ENCODE measurements at regions not wholly inside any gene's neighbourhood (a gene's known extent, or its start where the extent isn't known, plus 50 kb on each side); places are given as distances from the start of the nearest gene placed in this dataset.

- no peaks in the 10 kb centered on the region for H3K27me3 ChIP-seq
- H3K4me1 ChIP-seq: no peaks in the 10 kb centered on the region
- DNase-seq (ENCODE audit: low spot score in 2 of 2): no peak
- 84 to 88% methylated on average over 2 of the region's 2 CpGs for WGBS, 2 donors
- H3K4me3 ChIP-seq: no peak overlapping the region
- no peaks in the 10 kb centered on the region for H3K9me3 ChIP-seq
- no peak overlapping the region for H3K27ac ChIP-seq
- no peak for TF ChIP-seq CTCF (IDR thresholded peaks at IDR 0.05)
- no peak for TF ChIP-seq POLR2A (IDR thresholded peaks at IDR 0.05)
- no peak for TF ChIP-seq EP300 (IDR thresholded peaks at IDR 0.05)
- no peaks in the 10 kb centered on the region for H3K36me3 ChIP-seq
Observed at GRCh38 chr5:174356536-174356935, 311.0 kb downstream of the NSG2 start.

DNA sequence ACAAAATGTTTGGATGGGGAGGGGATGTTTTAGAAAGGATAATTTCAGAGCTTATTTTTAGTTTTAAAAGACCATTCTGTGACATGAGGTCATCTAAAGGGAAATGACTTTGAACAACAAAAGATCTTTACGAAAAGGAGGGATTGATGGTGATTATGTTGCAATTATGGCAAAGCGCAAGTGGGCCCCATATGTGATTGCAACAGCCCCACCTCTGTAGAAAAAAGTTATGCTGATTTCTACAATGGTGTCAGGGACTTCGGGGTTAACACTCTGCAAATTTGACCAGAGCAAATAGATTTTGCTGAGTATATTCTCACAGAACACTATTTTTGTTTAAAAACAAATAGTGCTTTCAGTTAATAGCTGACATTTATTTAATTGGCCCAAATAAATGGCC lies 312.8 kb downstream of the NSG2 start:
- WGBS, 2 donors: 51 to 62% methylated on average over 3 of the region's 3 CpGs

GRCh38 chr5:174359071-174359470 lies 313.6 kb downstream of the NSG2 start:
- Histone ChIP-seq H3K9me3 (peaks cover 0 to 10% (median 2%) of the 10 kb centered on the region in 4 donors), H3K27ac (no peak overlapping the region), H3K36me3 (no peaks in the 10 kb centered on the region), H3K4me3 (no peak overlapping the region), H3K4me1 (no peaks in the 10 kb centered on the region), H3K27me3 (no peaks in the 10 kb centered on the region)
- 55 to 59% methylated on average over 4 of the region's 4 CpGs for WGBS, 2 donors
- TF ChIP-seq POLR2A (IDR thresholded peaks at IDR 0.05) (no peak), EP300 (IDR thresholded peaks at IDR 0.05) (no peak), CTCF (IDR thresholded peaks at IDR 0.05) (no peak)
- no peak for DNase-seq (ENCODE audit: low spot score in 2 of 2)

More for the DNA sequence above, 312.8 kb downstream of the NSG2 start:
- H3K27ac ChIP-seq: no peak overlapping the region
- H3K4me1 ChIP-seq: no peaks in the 10 kb centered on the region
- no peak for DNase-seq (ENCODE audit: low spot score in 2 of 2)
- no peak overlapping the region for H3K4me3 ChIP-seq
- H3K36me3 ChIP-seq: no peaks in the 10 kb centered on the region
- TF ChIP-seq EP300 (IDR thresholded peaks at IDR 0.05) (no peak), CTCF (IDR thresholded peaks at IDR 0.05) (no peak), POLR2A (IDR thresholded peaks at IDR 0.05) (no peak)
- peaks cover 0 to 10% (median 2%) of the 10 kb centered on the region in 4 donors for H3K9me3 ChIP-seq
- H3K27me3 ChIP-seq: no peaks in the 10 kb centered on the region

DNA sequence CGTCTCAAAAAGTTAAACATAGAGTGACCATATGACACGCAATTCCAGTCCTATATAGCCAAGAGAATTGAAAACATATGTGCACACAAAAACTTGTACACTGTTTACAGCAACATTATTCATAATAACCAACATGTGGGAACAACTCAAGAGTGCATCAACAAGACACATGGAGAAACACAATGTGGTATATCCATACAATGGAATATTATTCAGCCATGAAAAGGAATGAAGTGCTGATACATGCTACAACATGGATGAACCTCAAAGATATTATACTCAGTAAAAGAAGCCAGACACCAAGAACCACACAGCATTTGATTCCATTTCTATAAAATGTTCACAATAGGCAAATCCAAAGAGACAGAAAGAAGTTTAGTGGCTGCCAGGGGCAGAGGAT lies 317.0 kb downstream of the NSG2 start:
- peaks cover 0 to 10% (median 2%) of the 10 kb centered on the region in 4 donors for H3K9me3 ChIP-seq
- no peak for TF ChIP-seq EP300 (IDR thresholded peaks at IDR 0.05)
- no peak for TF ChIP-seq POLR2A (IDR thresholded peaks at IDR 0.05)
- no peak for TF ChIP-seq CTCF (IDR thresholded peaks at IDR 0.05)
- 89 to 91% methylated on average over 2 of the region's 2 CpGs for WGBS, 2 donors
- no peaks in the 10 kb centered on the region for H3K27me3 ChIP-seq
- no peak for DNase-seq (ENCODE audit: low spot score in 2 of 2)
- H3K27ac ChIP-seq: no peak overlapping the region
- no peaks in the 10 kb centered on the region for H3K36me3 ChIP-seq
- H3K4me3 ChIP-seq: no peak overlapping the region
- H3K4me1 ChIP-seq: no peaks in the 10 kb centered on the region

DNA sequence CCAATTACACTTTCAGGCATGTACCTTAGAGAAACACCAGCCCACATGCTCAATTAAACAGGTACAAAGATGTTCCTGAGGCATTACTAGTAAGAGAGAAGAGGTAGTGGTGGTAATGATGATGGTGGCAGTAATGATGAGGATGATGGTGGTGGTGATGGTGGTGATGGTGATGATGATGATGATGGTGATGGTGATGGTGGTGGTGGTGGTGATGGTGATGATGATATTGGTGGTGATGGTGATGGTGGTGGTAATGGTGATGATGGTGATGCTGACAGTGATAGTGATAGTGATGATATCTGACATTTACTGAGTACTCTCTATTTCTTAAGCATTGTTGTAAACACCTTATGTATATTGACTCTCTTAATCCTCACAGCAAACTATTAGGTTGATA lies 318.4 kb downstream of the NSG2 start:
- H3K4me3 ChIP-seq: no peak overlapping the region
- H3K36me3 ChIP-seq: no peaks in the 10 kb centered on the region
- no peak for DNase-seq (ENCODE audit: low spot score in 2 of 2)
- H3K27me3 ChIP-seq: no peaks in the 10 kb centered on the region
- H3K27ac ChIP-seq: no peak overlapping the region
- TF ChIP-seq POLR2A (IDR thresholded peaks at IDR 0.05) (no peak), CTCF (IDR thresholded peaks at IDR 0.05) (no peak), EP300 (IDR thresholded peaks at IDR 0.05) (no peak)
- no peaks in the 10 kb centered on the region for H3K4me1 ChIP-seq
- H3K9me3 ChIP-seq: peaks cover 0 to 10% (median 2%) of the 10 kb centered on the region in 4 donors

Measured in tibial nerve (tissue), 4 donors.